ENCODE measurements at regions not wholly inside any gene's neighbourhood (a gene's known extent, or its start where the extent isn't known, plus 50 kb on each side); places are given as distances from the start of the nearest gene placed in this dataset.
"Not testable (repeated sequence)": the region's sequence is repeated elsewhere in the genome, so short reads cannot be mapped to it uniquely, and the experiment has no call there.

GRCh38 chr6:169863710-169864109 lies 112.3 kb downstream of the ERMARD start:
- DNase-seq (ENCODE audit: low spot score in 2 of 2) (no peak), ATAC-seq (replicated peaks; ENCODE audit: extremely low read depth, poor library complexity, severe bottlenecking) (no peak)
- Mint-ChIP-seq H3K4me3 (no peak overlapping the region), H3K4me1 (peaks cover 29% of the 10 kb centered on the region), H3K36me3 (ENCODE audit: insufficient read depth) (peaks cover 1% of the 10 kb centered on the region), H3K27me3 (no peaks in the 10 kb centered on the region), H3K27ac (ENCODE audit: low read depth) (no peak overlapping the region), H3K9me3 (no peaks in the 10 kb centered on the region)

GRCh38 chr6:169862892-169863525 lies 111.6 kb downstream of the ERMARD start:
- peaks cover 22% of the 10 kb centered on the region for H3K4me1 Mint-ChIP-seq
- no peaks in the 10 kb centered on the region for H3K27me3 Mint-ChIP-seq
- ATAC-seq (replicated peaks; ENCODE audit: extremely low read depth, poor library complexity, severe bottlenecking): no peak
- peak in 1 of 2 donors; percentile 6 for DNase-seq (ENCODE audit: low spot score in 2 of 2)
- H3K4me3 Mint-ChIP-seq: no peak overlapping the region
- no peaks in the 10 kb centered on the region for H3K9me3 Mint-ChIP-seq
- peaks cover 1% of the 10 kb centered on the region for H3K36me3 Mint-ChIP-seq (ENCODE audit: insufficient read depth)
- no peak overlapping the region for H3K27ac Mint-ChIP-seq (ENCODE audit: low read depth)

- no peak overlapping the region for H3K27ac Mint-ChIP-seq (ENCODE audit: low read depth)
Observed at GRCh38 chr6:169862043-169862891, 110.8 kb downstream of the ERMARD start.

GRCh38 chr6:169861431-169862042 lies 110.1 kb downstream of the ERMARD start:
- H3K27me3 Mint-ChIP-seq: no peaks in the 10 kb centered on the region

More at GRCh38 chr6:169862043-169862891, 110.8 kb downstream of the ERMARD start:
- H3K27me3 Mint-ChIP-seq: no peaks in the 10 kb centered on the region
- peaks cover 1% of the 10 kb centered on the region for H3K36me3 Mint-ChIP-seq (ENCODE audit: insufficient read depth)
- peaks cover 18% of the 10 kb centered on the region for H3K4me1 Mint-ChIP-seq
- H3K4me3 Mint-ChIP-seq: no peak overlapping the region
- DNase-seq (ENCODE audit: low spot score in 2 of 2) (no peak), ATAC-seq (replicated peaks; ENCODE audit: extremely low read depth, poor library complexity, severe bottlenecking) (no peak)
- no peaks in the 10 kb centered on the region for H3K9me3 Mint-ChIP-seq

GRCh38 chr6:169859978-169860703 lies 108.7 kb downstream of the ERMARD start:
- H3K4me3 Mint-ChIP-seq: peak overlapping the region; percentile 30
- no peaks in the 10 kb centered on the region for H3K27me3 Mint-ChIP-seq
- DNase-seq (ENCODE audit: low spot score in 2 of 2) (peak in 1 of 2 donors; percentile 8), ATAC-seq (replicated peaks; ENCODE audit: extremely low read depth, poor library complexity, severe bottlenecking) (no peak)
- H3K9me3 Mint-ChIP-seq: no peaks in the 10 kb centered on the region
- H3K27ac Mint-ChIP-seq (ENCODE audit: low read depth): peak overlapping the region; percentile 74
- H3K36me3 Mint-ChIP-seq (ENCODE audit: insufficient read depth): peaks cover 1% of the 10 kb centered on the region
- peaks cover 12% of the 10 kb centered on the region for H3K4me1 Mint-ChIP-seq

More at GRCh38 chr6:169861431-169862042, 110.1 kb downstream of the ERMARD start:
- no peak overlapping the region for H3K4me3 Mint-ChIP-seq
- peak in 1 of 2 donors; percentile 7 for DNase-seq (ENCODE audit: low spot score in 2 of 2)
- H3K36me3 Mint-ChIP-seq (ENCODE audit: insufficient read depth): peaks cover 1% of the 10 kb centered on the region
- H3K4me1 Mint-ChIP-seq: peaks cover 15% of the 10 kb centered on the region
- ATAC-seq (replicated peaks; ENCODE audit: extremely low read depth, poor library complexity, severe bottlenecking): no peak
- no peaks in the 10 kb centered on the region for H3K9me3 Mint-ChIP-seq
- no peak overlapping the region for H3K27ac Mint-ChIP-seq (ENCODE audit: low read depth)

GRCh38 chr6:169859401-169859977 lies 108.1 kb downstream of the ERMARD start:
- Mint-ChIP-seq H3K4me3 (no peak overlapping the region), H3K27me3 (no peaks in the 10 kb centered on the region), H3K36me3 (ENCODE audit: insufficient read depth) (peaks cover 1% of the 10 kb centered on the region), H3K27ac (ENCODE audit: low read depth) (peak overlapping the region; percentile 74), H3K4me1 (peaks cover 12% of the 10 kb centered on the region), H3K9me3 (no peaks in the 10 kb centered on the region)
- DNase-seq (ENCODE audit: low spot score in 2 of 2): no peak
- ATAC-seq (replicated peaks; ENCODE audit: extremely low read depth, poor library complexity, severe bottlenecking): no peak

- Mint-ChIP-seq H3K9me3 (no peaks in the 10 kb centered on the region), H3K27ac (ENCODE audit: low read depth) (no peak overlapping the region), H3K4me3 (no peak overlapping the region), H3K36me3 (ENCODE audit: insufficient read depth) (peaks cover 1% of the 10 kb centered on the region), H3K27me3 (no peaks in the 10 kb centered on the region), H3K4me1 (peaks cover 12% of the 10 kb centered on the region)
- DNase-seq (ENCODE audit: low spot score in 2 of 2) (peak in 1 of 2 donors; percentile 4), ATAC-seq (replicated peaks; ENCODE audit: extremely low read depth, poor library complexity, severe bottlenecking) (no peak)
Observed at GRCh38 chr6:169858935-169859351, 107.5 kb downstream of the ERMARD start.

- ATAC-seq (replicated peaks; ENCODE audit: extremely low read depth, poor library complexity, severe bottlenecking): no peak
- Mint-ChIP-seq H3K9me3 (no peaks in the 10 kb centered on the region), H3K27me3 (no peaks in the 10 kb centered on the region), H3K4me3 (no peak overlapping the region), H3K36me3 (ENCODE audit: insufficient read depth) (no peaks in the 10 kb centered on the region), H3K27ac (ENCODE audit: low read depth) (no peak overlapping the region), H3K4me1 (peaks cover 7% of the 10 kb centered on the region)
- no peak for DNase-seq (ENCODE audit: low spot score in 2 of 2)
Observed at GRCh38 chr6:169858293-169858934, 107.0 kb downstream of the ERMARD start.

- peaks cover 12% of the 10 kb centered on the region for H3K4me1 Mint-ChIP-seq
- peak in 1 of 2 donors; percentile 12 for DNase-seq (ENCODE audit: low spot score in 2 of 2)
- peaks cover 6% of the 10 kb centered on the region for H3K9me3 Mint-ChIP-seq
- H3K27ac Mint-ChIP-seq (ENCODE audit: low read depth): no peak overlapping the region
- ATAC-seq (replicated peaks; ENCODE audit: extremely low read depth, poor library complexity, severe bottlenecking): no peak
- H3K27me3 Mint-ChIP-seq: no peaks in the 10 kb centered on the region
- H3K36me3 Mint-ChIP-seq (ENCODE audit: insufficient read depth): no peaks in the 10 kb centered on the region
- no peak overlapping the region for H3K4me3 Mint-ChIP-seq
Observed at GRCh38 chr6:169857343-169858292, 106.2 kb downstream of the ERMARD start.

- H3K27me3 Mint-ChIP-seq; H3K27ac Mint-ChIP-seq (ENCODE audit: low read depth); H3K4me3 Mint-ChIP-seq; H3K9me3 Mint-ChIP-seq; H3K36me3 Mint-ChIP-seq (ENCODE audit: insufficient read depth); ATAC-seq (replicated peaks; ENCODE audit: extremely low read depth, poor library complexity, severe bottlenecking): not testable (repeated sequence)
- peak in 1 of 2 donors; percentile 9 for DNase-seq (ENCODE audit: low spot score in 2 of 2)
- peaks cover 12% of the 10 kb centered on the region for H3K4me1 Mint-ChIP-seq
Observed at GRCh38 chr6:169856442-169857342, 105.3 kb downstream of the ERMARD start.
